Small intestine (tissue), 7 donors: ENCODE measurements at regions not wholly inside any gene's neighbourhood (a gene's known extent, or its start where the extent isn't known, plus 50 kb on each side); places are given as distances from the start of the nearest gene placed in this dataset.

Source experiments
- DNase-seq, 2 donors: peaks; one replicate each; pipeline versions ENCODE4 v3.0.0 to v3.0.0-alpha.2; 2013
- FAIRE-seq: peaks from 2 replicates; lab custom pipeline; 2012; peaks lifted over from hg19 to GRCh38; lab: Jason Lieb, UNC
- H3K27ac ChIP-seq, 3 donors: one replicate each; pipeline ENCODE4 v1.5.1; 2013; ENCODE audit warnings: low read length in 2 of 3, mild to moderate bottlenecking in 2 of 3, control low read depth in 1 of 3, inconsistent platforms in 1 of 3, low read depth in 1 of 3, moderate library complexity in 1 of 3
- H3K27me3 ChIP-seq, 3 donors: one replicate each; pipeline ENCODE4 v1.6.1; 2013; ENCODE audit warnings: low read length in 3 of 3, inconsistent platforms in 1 of 3; ENCODE audit not compliant: control insufficient read depth in 3 of 3, insufficient read depth in 3 of 3
- H3K36me3 ChIP-seq, 3 donors: one replicate each; pipeline ENCODE4 v1.6.1; 2013; ENCODE audit warnings: low read length in 3 of 3, inconsistent platforms in 1 of 3, low read depth in 1 of 3, mild to moderate bottlenecking in 1 of 3, moderate library complexity in 1 of 3; ENCODE audit not compliant: control insufficient read depth in 3 of 3, insufficient read depth in 2 of 3
- H3K4me1 ChIP-seq, 3 donors: one replicate each; pipeline ENCODE4 v1.6.1; 2013; ENCODE audit warnings: low read length in 2 of 3, inconsistent platforms in 1 of 3, low read depth in 1 of 3, mild to moderate bottlenecking in 1 of 3, moderate library complexity in 1 of 3; ENCODE audit not compliant: control insufficient read depth in 3 of 3, insufficient read depth in 2 of 3
- H3K4me3 ChIP-seq, 3 donors: one replicate each; pipeline ENCODE4 v1.5.1; 2013; ENCODE audit warnings: low read length in 3 of 3, control low read depth in 1 of 3, inconsistent platforms in 1 of 3, low read depth in 1 of 3, mild to moderate bottlenecking in 1 of 3, moderate library complexity in 1 of 3
- H3K9me3 ChIP-seq, 2 donors: one replicate each; pipeline ENCODE4 v1.6.1; 2013; ENCODE audit warnings: low read depth in 1 of 2, low read length in 1 of 2; ENCODE audit not compliant: control insufficient read depth in 2 of 2, insufficient read depth in 1 of 2
- WGBS, 3 donors: extraction: QIAGEN DNeasy Blood & Tissue Kit; methylation state at CpG; one replicate each; pipeline ENCODE4 v1.1.7; 2013; 5-methylcytosine and 5-hydroxymethylcytosine counted together
- donor health status: healthy with polysubstance abuse.
- donor health status: control.
- donor health status: control.
- donor health status: Bipolar disorder and iron deficiency.
- donor health status: healthy.

DNA sequence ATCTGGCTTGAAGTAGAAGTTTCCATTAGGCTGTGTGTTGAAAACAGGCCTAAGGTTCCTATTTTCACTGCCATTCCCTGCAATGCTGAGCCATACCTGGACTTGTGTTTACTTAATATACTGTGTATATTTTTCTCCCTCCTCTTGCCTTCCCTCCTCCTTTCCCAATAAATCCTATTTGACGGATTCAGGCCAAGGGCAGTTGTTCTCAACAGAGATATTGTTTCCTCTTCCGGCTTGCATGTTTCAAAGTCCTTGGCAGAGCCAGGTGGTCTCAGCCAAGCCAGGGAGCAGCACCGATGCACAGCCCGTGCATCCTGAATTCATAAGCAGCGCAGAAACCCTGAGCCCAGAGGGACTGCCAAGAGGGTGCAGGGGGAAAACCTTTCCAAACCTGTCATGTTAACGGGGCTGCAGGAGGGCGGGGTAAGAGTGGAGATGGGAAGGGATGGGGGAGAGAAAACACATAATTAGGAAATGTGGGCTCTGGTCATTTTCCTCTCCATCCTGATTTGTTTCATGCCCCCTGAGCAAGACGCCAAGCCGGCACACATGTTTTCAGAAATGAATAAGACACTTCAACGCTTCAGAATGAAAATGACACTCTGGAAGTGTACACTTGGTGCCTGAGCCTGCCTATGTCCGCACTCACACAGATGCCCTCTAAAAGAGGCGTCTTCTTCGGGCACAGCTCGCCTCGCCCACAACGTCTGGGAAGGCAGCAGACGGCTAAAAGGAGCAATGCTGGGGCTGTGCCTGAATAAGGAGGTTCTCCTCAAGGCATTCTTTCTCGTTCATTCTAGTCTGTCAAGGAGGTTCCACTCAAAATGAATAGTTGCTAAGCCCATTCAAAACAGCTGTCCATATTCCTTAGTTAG, 149.3 kb upstream of the UBL3 start:
- Histone ChIP-seq H3K36me3 (no peaks in the 10 kb centered on the region), H3K4me3 (no peak overlapping the region), H3K27ac (no peak overlapping the region), H3K27me3 (no peaks in the 10 kb centered on the region), H3K4me1 (no peaks in the 10 kb centered on the region), H3K9me3 (no peaks in the 10 kb centered on the region)
- DNase-seq (peak in 1 of 2 donors; percentile 8), FAIRE-seq (no peak)
- WGBS, 3 donors = 71 to 81% (median 78%) methylated on average over 18 of the region's 18 CpGs

GRCh38 chr13:29996316-29996715, 145.9 kb upstream of the UBL3 start:
- no peak for FAIRE-seq
- Histone ChIP-seq H3K9me3 (no peaks in the 10 kb centered on the region), H3K4me3 (no peak overlapping the region), H3K27me3 (no peaks in the 10 kb centered on the region), H3K4me1 (no peaks in the 10 kb centered on the region), H3K36me3 (no peaks in the 10 kb centered on the region), H3K27ac (no peak overlapping the region)
- 87 to 91% (median 89%) methylated on average over 8 of the region's 8 CpGs for WGBS, 3 donors
- no peak for DNase-seq

DNA sequence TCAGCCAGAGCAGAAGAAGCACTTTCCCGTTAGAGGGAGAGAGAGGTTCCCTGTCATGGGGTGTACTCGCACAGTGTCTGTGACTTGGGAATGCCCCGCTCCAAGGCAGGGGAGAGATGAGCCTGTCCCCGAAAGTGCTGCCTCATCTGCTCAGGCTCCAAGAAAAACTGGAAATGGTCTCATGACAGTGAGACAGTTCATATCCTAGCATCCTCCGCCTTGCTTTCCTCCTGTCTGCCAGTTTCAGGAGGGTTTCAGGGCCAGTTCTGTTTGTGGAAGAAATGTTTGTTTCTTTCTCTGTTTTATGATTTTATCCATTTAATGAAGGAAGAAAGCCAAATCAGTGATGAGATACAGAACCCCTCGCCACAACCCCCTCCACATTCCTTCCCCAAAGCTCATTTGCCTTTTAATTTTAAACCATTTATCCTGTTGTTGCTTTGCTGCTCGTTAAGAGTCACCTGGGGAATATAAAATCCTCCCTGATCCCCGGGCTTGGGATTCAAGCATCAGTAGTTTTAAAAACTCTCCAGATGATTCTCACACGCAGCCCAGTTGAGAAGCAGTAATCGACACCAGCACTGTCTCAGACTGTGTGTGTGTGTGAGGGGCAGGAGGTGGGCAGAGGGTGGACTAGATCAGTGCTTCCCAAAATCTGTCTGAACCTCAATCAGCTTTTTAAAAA, 144.6 kb upstream of the UBL3 start:
- no peak overlapping the region for H3K27ac ChIP-seq

DNA sequence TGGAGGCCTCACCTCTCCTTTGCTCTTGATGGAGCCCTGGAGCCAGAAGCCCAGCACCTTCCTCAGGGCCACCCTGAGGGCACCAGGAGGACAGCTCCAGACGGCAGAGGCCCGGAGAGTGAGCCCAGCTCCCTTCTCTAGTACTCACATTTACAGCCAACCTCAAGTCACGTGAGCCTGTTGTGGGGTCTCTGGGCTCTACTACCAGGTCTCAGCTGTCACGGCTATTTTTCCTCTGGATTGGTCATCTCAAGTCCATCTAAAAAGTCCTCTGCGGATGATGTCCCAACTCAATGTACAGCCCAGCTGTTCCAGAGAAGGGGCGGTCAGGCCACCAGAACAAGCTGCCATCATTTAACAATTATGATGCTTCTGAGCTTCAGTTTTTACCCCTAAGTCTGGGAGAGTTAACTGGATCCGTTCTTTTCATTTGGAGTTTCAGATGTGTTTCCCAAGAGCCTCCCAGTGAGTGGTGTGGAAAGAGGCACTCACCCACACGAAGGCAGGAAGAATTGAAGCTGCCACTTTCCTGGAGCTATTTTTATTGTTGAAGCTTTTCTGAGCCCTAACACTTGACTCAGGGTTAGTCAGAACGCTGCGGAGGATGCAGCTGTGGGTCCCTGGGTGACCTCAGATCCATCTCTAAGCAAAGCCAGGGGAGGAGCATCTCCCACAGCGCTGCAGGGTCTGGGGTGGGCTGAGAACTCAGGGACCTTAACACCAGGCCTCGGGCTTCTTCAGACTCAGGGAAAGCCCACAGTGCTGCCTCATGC, 143.5 kb upstream of the UBL3 start:
- Histone ChIP-seq H3K27ac (no peak overlapping the region), H3K4me1 (no peaks in the 10 kb centered on the region), H3K9me3 (no peaks in the 10 kb centered on the region), H3K27me3 (no peaks in the 10 kb centered on the region), H3K36me3 (no peaks in the 10 kb centered on the region), H3K4me3 (no peak overlapping the region)
- DNase-seq (no peak), FAIRE-seq (no peak)
- 74 to 85% (median 79%) methylated on average over 12 of the region's 12 CpGs for WGBS, 3 donors

More for the DNA sequence above, 144.6 kb upstream of the UBL3 start:
- 77 to 88% (median 87%) methylated on average over 10 of the region's 10 CpGs for WGBS, 3 donors
- H3K9me3 ChIP-seq = no peaks in the 10 kb centered on the region
- H3K4me3 ChIP-seq = no peak overlapping the region
- H3K4me1 ChIP-seq = no peaks in the 10 kb centered on the region
- no peaks in the 10 kb centered on the region for H3K27me3 ChIP-seq
- DNase-seq (no peak), FAIRE-seq (no peak)
- H3K36me3 ChIP-seq = no peaks in the 10 kb centered on the region

DNA sequence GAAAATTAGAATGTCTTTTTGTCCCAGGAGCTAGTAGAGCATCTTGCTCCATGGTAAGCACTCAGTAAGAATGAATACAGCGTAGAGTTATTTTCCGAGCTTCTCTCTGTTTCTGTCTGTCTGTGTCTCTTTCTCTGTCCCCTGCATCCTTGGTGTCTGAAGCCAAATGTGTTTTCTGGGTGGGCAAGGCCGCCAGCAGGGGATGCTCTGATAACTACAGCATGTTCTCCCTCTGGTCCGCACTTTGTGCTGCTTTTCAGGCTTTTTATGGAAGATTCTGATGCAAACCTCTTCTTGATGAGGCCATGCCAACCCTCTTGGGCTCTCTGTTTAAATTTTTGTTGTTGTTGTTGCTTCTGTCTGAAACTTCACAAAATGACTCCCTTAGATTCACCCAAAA, 142.8 kb upstream of the UBL3 start:
- H3K36me3 ChIP-seq = no peaks in the 10 kb centered on the region
- no peak for FAIRE-seq
- no peak overlapping the region for H3K27ac ChIP-seq
- no peak for DNase-seq
- H3K4me3 ChIP-seq = no peak overlapping the region
- 89 to 91% (median 90%) methylated on average over 4 of the region's 4 CpGs for WGBS, 3 donors
- H3K4me1 ChIP-seq = no peaks in the 10 kb centered on the region
- H3K9me3 ChIP-seq = no peaks in the 10 kb centered on the region
- H3K27me3 ChIP-seq = no peaks in the 10 kb centered on the region

- DNase-seq (no peak), FAIRE-seq (no peak)
- no peak overlapping the region for H3K27ac ChIP-seq
- WGBS, 3 donors = 79 to 90% (median 82%) methylated on average over 6 of the region's 6 CpGs
- H3K27me3 ChIP-seq = no peaks in the 10 kb centered on the region
- H3K9me3 ChIP-seq = no peaks in the 10 kb centered on the region
- no peak overlapping the region for H3K4me3 ChIP-seq
- H3K36me3 ChIP-seq = no peaks in the 10 kb centered on the region
- no peaks in the 10 kb centered on the region for H3K4me1 ChIP-seq
These were observed 140.9 kb upstream of the UBL3 start for GRCh38 chr13:29991343-29991742.

DNA sequence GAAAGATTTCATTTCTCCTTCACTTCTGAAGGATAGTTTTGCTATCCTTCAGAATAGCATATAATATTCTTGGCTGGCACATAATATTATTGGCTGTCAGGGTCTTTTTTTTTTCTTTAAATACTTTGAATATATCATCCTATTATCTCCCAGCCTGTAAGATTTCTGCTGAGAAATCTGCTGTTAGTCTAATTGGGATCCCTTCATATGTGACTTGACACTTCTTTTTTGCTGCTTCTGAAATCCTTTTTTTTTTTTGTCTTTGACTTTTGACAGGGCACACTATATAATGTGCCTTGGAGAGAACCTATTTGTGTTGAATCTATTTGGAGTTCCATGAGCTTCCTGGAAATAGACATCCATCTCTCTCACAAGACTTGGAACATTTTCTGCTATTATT, 136.9 kb upstream of the UBL3 start:
- no peaks in the 10 kb centered on the region for H3K4me1 ChIP-seq
- FAIRE-seq = no peak
- H3K27ac ChIP-seq = no peak overlapping the region
- DNase-seq = no peak
- no peaks in the 10 kb centered on the region for H3K9me3 ChIP-seq
- no peaks in the 10 kb centered on the region for H3K36me3 ChIP-seq
- no peaks in the 10 kb centered on the region for H3K27me3 ChIP-seq
- no peak overlapping the region for H3K4me3 ChIP-seq

DNA sequence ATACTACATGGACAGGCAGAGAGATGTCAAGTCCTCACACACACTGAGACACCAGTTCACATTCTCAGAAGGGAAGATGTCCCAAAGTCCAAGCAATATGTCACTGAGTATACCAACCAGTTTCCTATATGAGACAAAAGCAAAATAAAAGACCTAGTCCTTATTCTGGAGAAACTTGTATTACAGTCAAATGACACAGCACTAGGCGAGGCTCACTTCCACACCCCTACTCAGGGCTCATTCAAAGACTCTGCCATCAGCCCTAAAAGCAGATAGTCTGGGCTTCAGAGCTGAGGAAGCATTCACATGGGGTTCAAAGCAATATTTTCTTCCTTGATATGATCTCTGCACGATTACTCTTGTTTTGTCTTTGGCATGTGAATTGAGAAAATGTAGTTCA, 129.9 kb upstream of the UBL3 start:
- no peak for DNase-seq
- Histone ChIP-seq H3K9me3 (peaks cover 0 to 7% of the 10 kb centered on the region in 2 donors), H3K4me3 (no peak overlapping the region), H3K27me3 (no peaks in the 10 kb centered on the region), H3K36me3 (no peaks in the 10 kb centered on the region), H3K27ac (no peak overlapping the region), H3K4me1 (no peaks in the 10 kb centered on the region)
- 72 to 79% (median 78%) methylated on average over 2 of the region's 2 CpGs for WGBS, 3 donors
- FAIRE-seq = no peak
